ENCODE measurements at regions not wholly inside any gene's neighbourhood (a gene's known extent, or its start where the extent isn't known, plus 50 kb on each side); places are given as distances from the start of the nearest gene placed in this dataset.

DNA sequence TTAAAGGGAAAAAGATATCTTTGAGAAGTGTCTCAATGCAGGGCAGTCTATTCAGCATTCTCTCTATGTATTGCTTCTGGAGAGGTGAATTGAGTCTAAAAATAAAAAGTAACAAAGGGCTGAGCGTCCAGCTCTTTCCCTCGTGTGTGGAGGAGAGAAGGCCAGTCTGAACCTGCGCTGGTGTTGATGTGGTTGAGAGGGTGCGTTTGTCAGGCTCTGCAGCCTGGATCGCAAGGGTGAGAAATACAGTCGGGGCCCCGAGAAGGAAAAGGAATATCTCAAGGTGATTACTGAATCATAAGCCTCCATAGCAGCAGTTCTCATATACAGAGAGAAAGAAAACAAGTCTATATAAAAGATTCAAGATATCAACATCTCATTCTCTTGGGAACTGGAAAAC, 494.1 kb upstream of the MDFIC2 start:
- Histone ChIP-seq H3K4me3 (replicated peaks; ENCODE audit: low read depth, low read length) (no peak overlapping the region), H3K27me3 (replicated peaks; ENCODE audit: control insufficient read depth, insufficient read depth, low read length) (no peaks in the 10 kb centered on the region), H3K36me3 (ENCODE audit: control insufficient read depth, insufficient read depth, low read length) (no peaks in the 10 kb centered on the region)
- DNase-seq (ENCODE audit: extremely low read depth, insufficient read length), result no peak
- TF ChIP-seq CTCF (IDR thresholded peaks at IDR 0.05; ENCODE audit: insufficient read depth, low read length, poor library complexity, severe bottlenecking), result no peak

- H3K36me3 ChIP-seq (ENCODE audit: control insufficient read depth, insufficient read depth, low read length), result no peaks in the 10 kb centered on the region
- no peaks in the 10 kb centered on the region for H3K27me3 ChIP-seq (replicated peaks; ENCODE audit: control insufficient read depth, insufficient read depth, low read length)
- TF ChIP-seq CTCF (IDR thresholded peaks at IDR 0.05; ENCODE audit: insufficient read depth, low read length, poor library complexity, severe bottlenecking), result no peak
- DNase-seq (ENCODE audit: extremely low read depth, insufficient read length), result no peak
- H3K4me3 ChIP-seq (replicated peaks; ENCODE audit: low read depth, low read length), result no peak overlapping the region
These were observed 493.6 kb upstream of the MDFIC2 start for GRCh38 chr3:70806021-70806420.

- no peak overlapping the region for H3K4me3 ChIP-seq (replicated peaks; ENCODE audit: low read depth, low read length)
- H3K36me3 ChIP-seq (ENCODE audit: control insufficient read depth, insufficient read depth, low read length), result no peaks in the 10 kb centered on the region
- DNase-seq (ENCODE audit: extremely low read depth, insufficient read length), result no peak
- H3K27me3 ChIP-seq (replicated peaks; ENCODE audit: control insufficient read depth, insufficient read depth, low read length), result no peaks in the 10 kb centered on the region
- TF ChIP-seq CTCF (IDR thresholded peaks at IDR 0.05; ENCODE audit: insufficient read depth, low read length, poor library complexity, severe bottlenecking), result no peak
These were observed 492.8 kb upstream of the MDFIC2 start for GRCh38 chr3:70805061-70805889.

GRCh38 chr3:70803891-70804290, 491.5 kb upstream of the MDFIC2 start:
- no peak for TF ChIP-seq CTCF (IDR thresholded peaks at IDR 0.05; ENCODE audit: insufficient read depth, low read length, poor library complexity, severe bottlenecking)
- Histone ChIP-seq H3K4me3 (replicated peaks; ENCODE audit: low read depth, low read length) (no peak overlapping the region), H3K27me3 (replicated peaks; ENCODE audit: control insufficient read depth, insufficient read depth, low read length) (no peaks in the 10 kb centered on the region), H3K36me3 (ENCODE audit: control insufficient read depth, insufficient read depth, low read length) (no peaks in the 10 kb centered on the region)
- no peak for DNase-seq (ENCODE audit: extremely low read depth, insufficient read length)

- no peaks in the 10 kb centered on the region for H3K27me3 ChIP-seq (replicated peaks; ENCODE audit: control insufficient read depth, insufficient read depth, low read length)
- no peaks in the 10 kb centered on the region for H3K36me3 ChIP-seq (ENCODE audit: control insufficient read depth, insufficient read depth, low read length)
- no peak for TF ChIP-seq CTCF (IDR thresholded peaks at IDR 0.05; ENCODE audit: insufficient read depth, low read length, poor library complexity, severe bottlenecking)
- no peak overlapping the region for H3K4me3 ChIP-seq (replicated peaks; ENCODE audit: low read depth, low read length)
- DNase-seq (ENCODE audit: extremely low read depth, insufficient read length), result no peak
These were observed 490.9 kb upstream of the MDFIC2 start for GRCh38 chr3:70803319-70803718.

Measured in GM06990 (cell line).